Ovary (tissue), 3 donors: ENCODE measurements at regions not wholly inside any gene's neighbourhood (a gene's known extent, or its start where the extent isn't known, plus 50 kb on each side); places are given as distances from the start of the nearest gene placed in this dataset.

Experiments used
- CTCF ChIP-seq, 3 donors: fragments of 450-650 bp in 2 of 3; fragments of 200-600 bp in 1 of 3; IDR thresholded peaks; one replicate each; pipeline versions ENCODE4 v1.5.1 to v1.8.0; 2016 to 2022; ENCODE audit warnings: antibody characterized with exemption in 3 of 3, mild to moderate bottlenecking in 1 of 3
- POLR2A ChIP-seq: fragments of 450-650 bp; IDR thresholded peaks from one replicate; pipeline ENCODE4 v1.6.1; 2017; ENCODE audit warnings: antibody characterized with exemption, mild to moderate bottlenecking, moderate library complexity
- donor health status: DM: no; HTN: no; CAD: no.

GRCh38 chr6:71822625-71823024 is 63.7 kb upstream of the RIMS1 start:
- TF ChIP-seq CTCF (IDR thresholded peaks at IDR 0.05) (no peak), POLR2A (no peak)
